A549 (cell line): ENCODE measurements at regions not wholly inside any gene's neighbourhood (a gene's known extent, or its start where the extent isn't known, plus 50 kb on each side); places are given as distances from the start of the nearest gene placed in this dataset.

Experiments used
- CHD4 ChIP-seq: fragments of 200-600 bp; sonication (generic); IDR thresholded peaks from 2 replicates; pipeline ENCODE4 v1.6.1; 2016; ENCODE audit warnings: antibody characterized with exemption, mild to moderate bottlenecking, borderline replicate concordance
- HDAC2 ChIP-seq: fragments of 200-600 bp; sonication (generic); IDR thresholded peaks from 2 replicates; pipeline ENCODE4 v1.6.1; 2016
- KDM1A ChIP-seq: fragments of 200-600 bp; sonication (generic); IDR thresholded peaks from 2 replicates; pipeline ENCODE4 v1.6.1; 2016; ENCODE audit warnings: low read depth, mild to moderate bottlenecking
- RCOR1 ChIP-seq: fragments of 150-350 bp; IDR thresholded peaks from 2 replicates; pipeline ENCODE4 v1.6.1; 2014; ENCODE audit warnings: antibody characterized with exemption, low read length, low read depth
- RFX5 ChIP-seq: fragments of 450-650 bp; IDR thresholded peaks from 2 replicates; pipeline ENCODE4 v1.7.1; 2014; ENCODE audit warnings: antibody characterized with exemption, mild to moderate bottlenecking, moderate library complexity
- SREBF2 ChIP-seq: fragments of 450-650 bp; IDR thresholded peaks from 2 replicates; pipeline ENCODE4 v1.6.1; 2014; ENCODE audit warnings: mild to moderate bottlenecking, moderate library complexity
- TP53 ChIP-seq: fragments of 250-450 bp; sonication (Bioruptor Pico); IDR thresholded peaks from 2 replicates; pipeline ENCODE4 v1.5.0; 2021; ENCODE audit warnings: mild to moderate bottlenecking, moderate library complexity
- TF ChIP-seq, protein P1 (sequence below): fragments of >200 bp; sonication (Bioruptor Twin); formaldehyde crosslinking; IDR thresholded peaks from 3 replicates; pipeline ENCODE4 v1.6.1; 2016
- TF ChIP-seq, protein P2 (sequence below): fragments of >200 bp; sonication (Bioruptor Twin); formaldehyde crosslinking; IDR thresholded peaks from 3 replicates; pipeline ENCODE4 v1.5.1; 2016
- TF ChIP-seq, protein P3 (sequence below): IDR thresholded peaks from 2 replicates; pipeline ENCODE4 v1.6.1; 2012

DNA sequence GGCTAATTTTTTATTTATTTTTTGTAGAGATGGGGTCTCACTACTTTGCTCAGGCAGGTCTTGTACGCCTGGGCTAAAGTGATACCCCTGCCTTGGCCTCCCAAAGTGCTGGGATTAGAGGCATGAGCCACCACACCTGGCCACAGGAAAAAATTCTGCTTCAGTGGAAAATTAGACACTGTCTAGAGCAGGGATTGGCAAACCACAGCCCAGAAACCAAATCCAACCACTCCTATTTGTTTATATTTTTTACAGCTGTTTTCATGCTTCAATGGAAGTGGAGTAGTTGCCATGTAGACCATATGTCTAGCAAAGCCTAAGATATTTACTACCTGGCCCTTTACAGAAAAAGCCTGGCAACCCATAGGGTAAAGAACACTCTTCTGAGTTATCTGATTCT is 123.7 kb upstream of the MRI1 start:
- TF ChIP-seq CHD4 (no peak), SREBF2 (no peak), RCOR1 (no peak), TP53 (CRISPR knock-in tag) (no peak), KDM1A (no peak), RFX5 (no peak), HDAC2 (no peak)
- TF ChIP-seq, protein P1, sequence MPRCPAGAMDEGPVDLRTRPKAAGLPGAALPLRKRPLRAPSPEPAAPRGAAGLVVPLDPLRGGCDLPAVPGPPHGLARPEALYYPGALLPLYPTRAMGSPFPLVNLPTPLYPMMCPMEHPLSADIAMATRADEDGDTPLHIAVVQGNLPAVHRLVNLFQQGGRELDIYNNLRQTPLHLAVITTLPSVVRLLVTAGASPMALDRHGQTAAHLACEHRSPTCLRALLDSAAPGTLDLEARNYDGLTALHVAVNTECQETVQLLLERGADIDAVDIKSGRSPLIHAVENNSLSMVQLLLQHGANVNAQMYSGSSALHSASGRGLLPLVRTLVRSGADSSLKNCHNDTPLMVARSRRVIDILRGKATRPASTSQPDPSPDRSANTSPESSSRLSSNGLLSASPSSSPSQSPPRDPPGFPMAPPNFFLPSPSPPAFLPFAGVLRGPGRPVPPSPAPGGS, result no peak
- TF ChIP-seq, protein P2, sequence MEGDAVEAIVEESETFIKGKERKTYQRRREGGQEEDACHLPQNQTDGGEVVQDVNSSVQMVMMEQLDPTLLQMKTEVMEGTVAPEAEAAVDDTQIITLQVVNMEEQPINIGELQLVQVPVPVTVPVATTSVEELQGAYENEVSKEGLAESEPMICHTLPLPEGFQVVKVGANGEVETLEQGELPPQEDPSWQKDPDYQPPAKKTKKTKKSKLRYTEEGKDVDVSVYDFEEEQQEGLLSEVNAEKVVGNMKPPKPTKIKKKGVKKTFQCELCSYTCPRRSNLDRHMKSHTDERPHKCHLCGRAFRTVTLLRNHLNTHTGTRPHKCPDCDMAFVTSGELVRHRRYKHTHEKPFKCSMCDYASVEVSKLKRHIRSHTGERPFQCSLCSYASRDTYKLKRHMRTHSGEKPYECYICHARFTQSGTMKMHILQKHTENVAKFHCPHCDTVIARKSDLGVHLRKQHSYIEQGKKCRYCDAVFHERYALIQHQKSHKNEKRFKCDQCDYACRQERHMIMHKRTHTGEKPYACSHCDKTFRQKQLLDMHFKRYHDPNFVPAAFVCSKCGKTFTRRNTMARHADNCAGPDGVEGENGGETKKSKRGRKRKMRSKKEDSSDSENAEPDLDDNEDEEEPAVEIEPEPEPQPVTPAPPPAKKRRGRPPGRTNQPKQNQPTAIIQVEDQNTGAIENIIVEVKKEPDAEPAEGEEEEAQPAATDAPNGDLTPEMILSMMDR, result no peak
- TF ChIP-seq, protein P3, sequence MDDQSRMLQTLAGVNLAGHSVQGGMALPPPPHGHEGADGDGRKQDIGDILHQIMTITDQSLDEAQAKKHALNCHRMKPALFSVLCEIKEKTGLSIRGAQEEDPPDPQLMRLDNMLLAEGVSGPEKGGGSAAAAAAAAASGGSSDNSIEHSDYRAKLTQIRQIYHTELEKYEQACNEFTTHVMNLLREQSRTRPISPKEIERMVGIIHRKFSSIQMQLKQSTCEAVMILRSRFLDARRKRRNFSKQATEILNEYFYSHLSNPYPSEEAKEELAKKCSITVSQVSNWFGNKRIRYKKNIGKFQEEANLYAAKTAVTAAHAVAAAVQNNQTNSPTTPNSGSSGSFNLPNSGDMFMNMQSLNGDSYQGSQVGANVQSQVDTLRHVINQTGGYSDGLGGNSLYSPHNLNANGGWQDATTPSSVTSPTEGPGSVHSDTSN, result no peak
